ENCODE measurements at regions not wholly inside any gene's neighbourhood (a gene's known extent, or its start where the extent isn't known, plus 50 kb on each side); places are given as distances from the start of the nearest gene placed in this dataset.

- ATAC-seq, result no peak
- TF ChIP-seq, protein P1, sequence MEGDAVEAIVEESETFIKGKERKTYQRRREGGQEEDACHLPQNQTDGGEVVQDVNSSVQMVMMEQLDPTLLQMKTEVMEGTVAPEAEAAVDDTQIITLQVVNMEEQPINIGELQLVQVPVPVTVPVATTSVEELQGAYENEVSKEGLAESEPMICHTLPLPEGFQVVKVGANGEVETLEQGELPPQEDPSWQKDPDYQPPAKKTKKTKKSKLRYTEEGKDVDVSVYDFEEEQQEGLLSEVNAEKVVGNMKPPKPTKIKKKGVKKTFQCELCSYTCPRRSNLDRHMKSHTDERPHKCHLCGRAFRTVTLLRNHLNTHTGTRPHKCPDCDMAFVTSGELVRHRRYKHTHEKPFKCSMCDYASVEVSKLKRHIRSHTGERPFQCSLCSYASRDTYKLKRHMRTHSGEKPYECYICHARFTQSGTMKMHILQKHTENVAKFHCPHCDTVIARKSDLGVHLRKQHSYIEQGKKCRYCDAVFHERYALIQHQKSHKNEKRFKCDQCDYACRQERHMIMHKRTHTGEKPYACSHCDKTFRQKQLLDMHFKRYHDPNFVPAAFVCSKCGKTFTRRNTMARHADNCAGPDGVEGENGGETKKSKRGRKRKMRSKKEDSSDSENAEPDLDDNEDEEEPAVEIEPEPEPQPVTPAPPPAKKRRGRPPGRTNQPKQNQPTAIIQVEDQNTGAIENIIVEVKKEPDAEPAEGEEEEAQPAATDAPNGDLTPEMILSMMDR (IDR thresholded peaks at IDR 0.05), result no peak
- TF ChIP-seq POLR2A (IDR thresholded peaks at IDR 0.05), result no peak
- H3K27ac ChIP-seq, result no peak overlapping the region
Measured at GRCh38 chr4:20358110-20358509, 106.4 kb downstream of the SLIT2 start.

DNA sequence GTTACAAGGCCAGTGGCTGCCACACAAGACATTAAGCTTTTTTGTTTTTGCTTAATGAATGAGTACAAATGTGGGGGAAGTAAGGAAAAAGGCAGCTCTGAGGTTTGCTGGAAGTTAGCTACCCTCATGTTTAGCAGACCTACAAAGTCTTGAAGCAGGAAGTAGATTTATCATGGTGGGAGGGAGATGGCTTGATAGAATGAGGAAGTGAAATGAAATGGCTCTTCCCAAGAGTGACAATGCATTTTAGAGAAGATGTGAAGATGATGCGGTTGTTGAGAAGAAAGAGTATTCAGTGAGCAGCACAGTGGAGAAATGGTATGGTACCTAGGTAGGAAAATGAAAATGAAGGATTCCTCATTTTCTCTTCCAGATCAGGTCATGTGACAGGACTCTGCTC, 108.0 kb downstream of the SLIT2 start:
- ATAC-seq (no peak), DNase-seq (no peak)
- intact Hi-C loops (cut with DNase I), result no loop called here
- H3K27ac ChIP-seq, result no peak overlapping the region
- H3K4me1 ChIP-seq, result no peaks in the 10 kb centered on the region
- no peaks in the 10 kb centered on the region for H3K27me3 ChIP-seq
- WGBS, 2 donors, result 93 to 100% methylated on average over 1 of the region's 1 CpG
- TF ChIP-seq, protein P1 (IDR thresholded peaks at IDR 0.05), result no peak
- TF ChIP-seq POLR2A (IDR thresholded peaks at IDR 0.05), result no peak
- no peaks in the 10 kb centered on the region for H3K9me3 ChIP-seq
- no peaks in the 10 kb centered on the region for H3K36me3 ChIP-seq (replicated peaks in 1 of 2; ENCODE audit: insufficient read depth in 1 of 2, low read depth in 2 of 2)
- H3K4me3 ChIP-seq, result no peak overlapping the region

More at GRCh38 chr4:20358110-20358509, 106.4 kb downstream of the SLIT2 start:
- 82 to 86% methylated on average over 8 of the region's 8 CpGs for WGBS, 2 donors
- Histone ChIP-seq H3K9me3 (no peaks in the 10 kb centered on the region), H3K27me3 (no peaks in the 10 kb centered on the region), H3K4me1 (peaks cover 3% of the 10 kb centered on the region), H3K36me3 (replicated peaks in 1 of 2; ENCODE audit: insufficient read depth in 1 of 2, low read depth in 2 of 2) (no peaks in the 10 kb centered on the region), H3K4me3 (no peak overlapping the region)
- intact Hi-C loops (cut with DNase I), result no loop called here
- DNase-seq, result no peak

GRCh38 chr4:20362148-20362547, 110.4 kb downstream of the SLIT2 start:
- Histone ChIP-seq H3K36me3 (replicated peaks in 1 of 2; ENCODE audit: insufficient read depth in 1 of 2, low read depth in 2 of 2) (no peaks in the 10 kb centered on the region), H3K27me3 (no peaks in the 10 kb centered on the region), H3K4me1 (no peaks in the 10 kb centered on the region), H3K27ac (no peak overlapping the region), H3K4me3 (no peak overlapping the region), H3K9me3 (no peaks in the 10 kb centered on the region)
- ATAC-seq (no peak), DNase-seq (no peak)
- intact Hi-C loops (cut with DNase I), result no loop called here
- TF ChIP-seq, protein P1 (IDR thresholded peaks at IDR 0.05), result no peak
- TF ChIP-seq POLR2A (IDR thresholded peaks at IDR 0.05), result no peak
- WGBS, 2 donors, result 76 to 87% methylated on average over 3 of the region's 3 CpGs

GRCh38 chr4:20364969-20365368, 113.3 kb downstream of the SLIT2 start:
- intact Hi-C loops (cut with DNase I), result no loop called here
- Histone ChIP-seq H3K27ac (no peak overlapping the region), H3K27me3 (no peaks in the 10 kb centered on the region), H3K4me1 (no peaks in the 10 kb centered on the region), H3K4me3 (no peak overlapping the region), H3K9me3 (no peaks in the 10 kb centered on the region), H3K36me3 (replicated peaks in 1 of 2; ENCODE audit: insufficient read depth in 1 of 2, low read depth in 2 of 2) (no peaks in the 10 kb centered on the region)
- 70 to 85% methylated on average over 4 of the region's 4 CpGs for WGBS, 2 donors
- DNase-seq, result no peak
- no peak for ATAC-seq
- no peak for TF ChIP-seq POLR2A (IDR thresholded peaks at IDR 0.05)

- intact Hi-C loops (cut with DNase I), result no loop called here
- DNase-seq (no peak), ATAC-seq (no peak)
- Histone ChIP-seq H3K27me3 (no peaks in the 10 kb centered on the region), H3K4me3 (no peak overlapping the region), H3K4me1 (no peaks in the 10 kb centered on the region), H3K27ac (no peak overlapping the region), H3K9me3 (no peaks in the 10 kb centered on the region), H3K36me3 (replicated peaks in 1 of 2; ENCODE audit: insufficient read depth in 1 of 2, low read depth in 2 of 2) (no peaks in the 10 kb centered on the region)
- 25 to 40% methylated on average over 1 of the region's 1 CpG for WGBS, 2 donors
- TF ChIP-seq, protein P1 (IDR thresholded peaks at IDR 0.05), result no peak
- TF ChIP-seq POLR2A (IDR thresholded peaks at IDR 0.05), result no peak
Measured at GRCh38 chr4:20367446-20367845, 115.7 kb downstream of the SLIT2 start.
